Stimulated activated CD8-positive, alpha-beta memory T cell treated with anti-CD3 and anti-CD28 coated beads, Interleukin-4, amount 100 ng/mL, for 1 hour (primary cell): ENCODE measurements at regions not wholly inside any gene's neighbourhood (a gene's known extent, or its start where the extent isn't known, plus 50 kb on each side); places are given as distances from the start of the nearest gene placed in this dataset.

ENCODE experiments used
- DNase-seq, 2 donors: peaks; one replicate each; pipeline ENCODE4 v3.0.0-alpha.2; 2020; ENCODE audit warnings: low read depth in 2 of 2, low spot score in 1 of 2

DNA sequence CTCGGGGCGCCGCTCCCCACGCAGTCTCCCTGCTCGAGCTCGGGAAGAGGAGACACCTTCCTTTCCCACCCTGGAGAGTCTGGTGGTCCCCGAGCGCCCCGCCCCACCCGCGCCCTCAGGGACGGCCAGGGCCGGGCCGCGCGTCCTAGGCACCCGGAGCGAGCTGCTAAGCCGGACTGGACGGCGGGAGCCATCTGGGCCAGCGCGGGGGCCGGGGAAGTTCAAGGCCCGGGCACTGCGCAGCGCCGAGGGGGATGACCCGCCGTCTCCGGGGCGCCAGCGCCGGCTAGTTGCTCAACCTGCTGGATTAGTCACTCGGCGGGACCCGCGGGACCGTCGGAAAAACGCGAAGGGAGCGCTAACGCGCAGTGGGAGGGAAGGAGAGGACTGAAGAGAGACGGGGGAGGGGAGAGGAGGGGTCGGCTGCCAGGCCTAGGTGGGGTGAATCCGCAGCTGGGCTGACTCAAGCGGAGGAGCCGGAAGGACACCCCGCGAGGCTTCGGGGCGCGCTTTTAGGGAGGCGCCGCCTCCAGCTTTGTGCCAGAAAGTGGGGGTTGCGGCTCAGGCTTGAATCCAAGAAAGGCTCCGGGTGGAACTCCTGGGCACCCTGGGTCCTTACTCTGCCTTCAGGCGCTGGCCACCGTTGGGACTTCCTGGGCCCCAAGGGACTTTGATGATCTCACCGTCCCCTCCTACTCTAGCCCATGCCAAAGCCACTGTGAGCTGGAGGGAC lies 75.7 kb upstream of the FOXP4 start:
- DNase-seq = no peak

DNA sequence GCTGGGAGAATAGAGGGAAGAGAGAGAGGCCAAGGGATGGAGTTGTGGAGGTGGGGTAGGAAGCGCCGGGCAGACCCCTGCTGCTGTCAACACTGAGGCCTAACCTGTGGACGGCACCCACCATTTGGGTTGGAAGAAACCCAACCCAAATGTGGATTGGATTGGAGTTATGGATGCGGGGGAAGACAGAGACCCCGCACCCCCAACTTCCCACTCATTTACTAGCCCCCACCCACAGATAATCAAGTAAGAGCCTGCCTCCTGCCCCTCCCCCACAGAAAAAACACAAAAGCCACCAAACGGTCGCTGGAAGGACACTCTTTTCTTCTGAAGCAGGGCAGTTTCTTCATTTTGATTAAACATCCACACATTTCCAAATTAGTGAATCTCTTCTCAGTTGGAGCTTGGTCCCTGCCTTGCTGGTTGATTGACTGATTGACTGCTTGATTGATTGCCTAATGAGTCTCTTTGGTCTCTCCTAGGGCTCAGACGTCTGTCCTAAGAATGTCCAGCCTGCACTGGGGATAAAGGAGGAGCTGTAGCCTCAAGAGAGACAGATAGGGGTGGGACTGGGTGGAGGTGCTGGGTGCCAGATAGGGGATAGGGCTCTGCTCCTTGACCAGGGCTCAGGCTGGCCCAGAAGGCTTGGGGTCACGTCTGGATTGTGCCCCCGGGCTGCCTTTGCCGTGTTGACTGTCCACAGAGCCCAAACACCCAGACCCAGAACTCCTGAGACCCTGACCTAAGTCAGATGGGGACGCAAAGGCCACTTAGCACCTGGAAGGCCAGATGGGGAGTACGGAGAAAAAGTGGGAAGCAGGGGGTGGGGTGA lies 74.9 kb upstream of the FOXP4 start:
- DNase-seq = no peak

DNA sequence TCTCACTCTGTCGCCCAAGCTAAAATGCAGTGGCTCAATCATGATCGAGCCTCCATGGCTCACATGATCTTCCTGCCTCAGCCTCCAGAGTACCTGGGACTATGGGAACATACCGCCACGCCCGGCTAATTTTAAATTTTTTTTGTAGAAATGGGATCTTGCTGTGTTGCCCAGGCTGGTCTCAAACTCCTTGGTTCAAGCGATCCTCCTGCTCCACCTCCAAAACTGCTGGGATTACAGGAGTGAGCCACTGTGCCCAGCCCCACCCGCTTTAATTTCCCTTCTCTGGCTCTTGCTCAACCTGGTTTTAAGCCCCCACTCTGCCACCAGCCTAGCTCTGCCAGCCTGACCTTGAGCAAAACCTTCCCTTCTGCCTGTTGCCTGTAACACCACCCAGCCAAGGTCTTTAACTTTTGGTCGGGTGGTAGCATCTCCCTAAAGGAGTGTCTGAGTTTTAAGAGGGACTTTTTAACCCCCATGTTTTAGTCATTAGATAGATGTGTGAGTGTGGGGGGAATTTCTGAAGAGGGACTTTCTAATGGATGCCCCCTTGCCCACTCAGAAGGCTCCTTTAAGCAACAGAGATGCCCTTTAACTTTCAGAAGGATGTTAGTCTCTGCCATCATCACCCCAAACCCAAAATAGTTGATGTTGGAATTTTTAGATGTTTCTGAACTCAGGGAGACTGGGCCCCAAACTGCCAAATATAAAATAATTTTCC lies 71.8 kb upstream of the FOXP4 start:
- no peak for DNase-seq

DNA sequence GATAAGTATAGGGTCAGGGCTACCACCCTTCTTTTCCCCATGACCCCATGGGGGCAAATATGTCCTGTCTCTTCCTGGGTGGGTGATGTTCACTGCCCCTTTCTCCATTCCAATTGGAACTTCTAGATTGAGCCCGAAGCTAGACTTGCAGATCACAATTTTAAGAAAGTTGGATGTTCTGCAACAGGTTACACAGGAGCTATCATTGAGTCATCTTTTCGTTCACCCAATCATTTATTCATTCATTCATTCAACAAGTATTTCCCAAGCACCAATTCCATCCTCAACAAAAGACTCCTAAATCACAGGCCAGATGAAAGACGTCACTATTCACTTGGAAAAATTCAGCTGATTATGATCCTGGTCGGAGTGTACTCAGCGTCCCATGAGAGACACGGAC lies 71.0 kb upstream of the FOXP4 start:
- DNase-seq = no peak

DNA sequence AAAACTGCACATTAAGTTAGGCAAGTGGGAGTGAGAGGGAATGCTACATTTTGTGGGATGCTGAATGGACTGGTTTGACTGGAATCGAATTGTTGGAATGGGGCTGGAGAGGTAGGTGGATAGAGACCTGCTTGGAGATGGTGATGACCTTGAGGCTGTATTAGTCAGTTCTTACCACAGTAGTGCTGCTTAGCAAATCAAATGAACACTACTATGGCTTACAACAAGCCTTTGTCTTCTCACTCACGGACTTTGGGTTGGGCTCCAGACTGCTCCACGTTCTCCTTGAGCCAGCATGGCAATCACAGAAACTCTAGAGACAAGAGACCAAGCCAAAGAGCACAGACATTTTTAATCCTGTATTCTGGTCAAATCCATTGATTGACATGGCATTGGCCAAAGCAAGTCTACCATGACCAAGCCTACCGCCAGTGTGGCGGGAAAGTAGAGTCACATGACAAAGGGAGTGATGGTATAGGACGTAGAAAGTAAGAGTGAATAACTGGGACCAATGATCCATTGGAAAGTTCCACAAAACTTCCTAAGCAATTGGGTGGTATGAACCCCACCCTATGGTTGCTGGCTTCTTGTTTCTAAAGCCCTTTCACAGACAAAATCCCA lies 70.3 kb upstream of the FOXP4 start:
- no peak for DNase-seq

DNA sequence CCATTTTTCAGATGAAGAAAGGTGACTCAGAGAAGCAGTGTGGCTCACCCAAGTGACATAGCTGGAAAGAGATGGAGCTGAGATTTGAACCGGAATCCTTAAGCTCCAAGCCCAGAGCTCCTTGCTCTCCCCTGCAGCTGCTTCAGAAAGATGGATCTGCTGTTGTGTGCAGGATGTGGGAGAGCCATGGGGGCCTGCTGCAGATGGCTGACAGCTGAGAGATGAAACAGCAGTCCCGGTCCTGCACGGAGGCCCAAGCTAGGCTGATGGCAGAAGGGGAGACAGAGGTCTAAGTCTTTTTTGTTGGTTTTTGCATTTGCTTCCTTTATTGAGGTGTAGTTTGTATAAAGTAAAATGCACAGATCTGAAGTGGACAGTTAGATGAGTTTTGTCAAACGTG lies 69.8 kb upstream of the FOXP4 start:
- no peak for DNase-seq

DNA sequence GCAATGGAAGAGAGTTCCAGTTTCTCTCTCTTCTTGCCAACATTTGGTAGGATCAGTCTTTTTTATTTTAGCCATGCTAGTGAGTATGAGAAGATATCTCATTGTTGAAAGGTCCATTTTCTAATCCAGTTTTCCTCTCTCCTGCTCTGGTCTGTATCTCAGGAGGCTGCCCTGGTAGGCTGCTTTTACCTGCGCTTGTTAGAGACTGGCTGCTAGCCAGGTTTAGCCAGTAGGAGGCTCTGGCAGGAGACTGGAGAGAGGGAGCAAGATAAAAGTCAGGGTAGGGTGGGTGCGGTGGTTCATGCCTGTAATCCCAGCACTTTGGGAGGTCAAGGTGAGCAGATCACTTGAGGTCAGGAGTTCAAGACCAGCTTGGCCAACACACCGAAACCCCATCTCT lies 68.6 kb upstream of the FOXP4 start:
- DNase-seq = no peak

DNA sequence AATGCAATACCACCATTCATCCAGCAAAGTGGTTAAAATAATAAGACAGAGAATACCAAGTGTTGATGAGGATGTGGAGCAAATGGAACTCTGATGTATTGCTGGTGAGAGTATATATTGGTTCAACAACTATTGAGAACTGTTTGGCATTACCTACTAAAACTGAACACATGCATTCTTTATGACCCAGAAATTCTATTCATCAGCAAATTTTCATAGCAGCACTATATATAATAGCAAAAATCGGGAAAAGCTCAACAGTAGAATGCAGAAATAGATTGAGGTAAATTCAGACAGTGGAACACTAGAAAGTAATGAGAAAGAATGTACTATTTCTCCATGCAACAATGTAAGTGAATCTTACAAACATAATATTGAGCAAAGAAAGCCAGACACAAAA lies 62.2 kb upstream of the FOXP4 start:
- DNase-seq = no peak

DNA sequence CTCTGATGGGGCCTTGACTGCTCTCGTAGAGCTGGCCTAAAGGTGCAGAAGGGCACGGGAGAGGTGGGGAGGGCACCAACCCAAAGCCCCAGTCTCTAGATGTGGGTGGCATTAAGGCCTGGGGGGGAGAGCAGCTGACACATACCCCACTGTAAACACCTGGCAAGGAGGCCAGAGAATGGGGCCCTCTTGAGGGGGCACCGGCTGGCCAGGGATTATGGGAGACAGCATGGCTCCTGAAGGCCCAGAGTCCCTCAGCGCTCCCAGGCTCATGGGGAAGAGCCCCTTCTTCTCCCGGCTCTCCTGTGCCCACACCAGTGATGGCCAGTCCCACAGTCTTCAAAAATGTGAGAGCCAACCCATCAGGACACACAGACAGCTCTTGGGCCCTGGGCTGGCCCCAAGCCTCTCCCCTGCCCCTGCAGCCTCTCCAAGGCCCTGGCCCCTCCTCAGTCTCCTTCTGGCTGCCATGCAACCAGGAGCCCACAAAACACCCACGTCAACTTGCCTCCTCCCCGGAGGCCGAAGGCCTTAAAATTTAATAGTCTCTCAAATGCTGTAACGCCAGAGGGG lies 58.2 kb upstream of the FOXP4 start:
- DNase-seq = no peak

DNA sequence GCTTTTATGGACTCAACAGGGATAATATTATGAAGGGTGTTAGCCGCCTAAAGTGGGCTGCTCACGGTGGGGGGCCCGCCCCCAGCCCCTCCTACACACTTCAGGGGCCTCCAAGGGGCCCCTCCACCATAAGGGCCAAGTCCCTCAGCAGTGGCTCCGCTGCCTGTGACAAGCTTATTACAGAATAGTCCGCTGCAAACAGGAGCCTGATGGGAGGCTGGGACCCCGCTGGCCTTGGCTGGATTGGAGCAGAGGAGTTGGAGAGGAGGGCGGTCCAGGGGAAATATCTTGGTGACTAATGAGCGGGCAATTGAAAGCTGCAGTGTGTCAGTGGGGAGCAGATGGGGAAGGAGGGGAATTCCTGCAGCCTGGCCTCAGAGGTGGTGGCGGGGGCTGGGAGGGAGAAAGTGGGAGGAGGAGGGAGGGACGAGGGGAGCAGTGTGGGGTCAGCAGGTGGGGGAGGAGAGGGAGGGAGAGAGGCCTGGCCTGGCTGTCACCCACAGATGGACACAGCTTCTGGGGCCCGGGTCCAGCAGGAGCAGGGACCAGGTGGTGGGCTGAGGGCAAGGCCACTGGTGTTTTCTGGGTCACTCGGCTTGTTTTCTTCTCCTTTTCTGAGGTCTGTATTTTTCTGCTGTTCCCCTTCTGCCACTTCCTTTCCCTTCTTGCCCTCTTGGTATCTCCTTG lies 57.6 kb upstream of the FOXP4 start:
- no peak for DNase-seq

DNA sequence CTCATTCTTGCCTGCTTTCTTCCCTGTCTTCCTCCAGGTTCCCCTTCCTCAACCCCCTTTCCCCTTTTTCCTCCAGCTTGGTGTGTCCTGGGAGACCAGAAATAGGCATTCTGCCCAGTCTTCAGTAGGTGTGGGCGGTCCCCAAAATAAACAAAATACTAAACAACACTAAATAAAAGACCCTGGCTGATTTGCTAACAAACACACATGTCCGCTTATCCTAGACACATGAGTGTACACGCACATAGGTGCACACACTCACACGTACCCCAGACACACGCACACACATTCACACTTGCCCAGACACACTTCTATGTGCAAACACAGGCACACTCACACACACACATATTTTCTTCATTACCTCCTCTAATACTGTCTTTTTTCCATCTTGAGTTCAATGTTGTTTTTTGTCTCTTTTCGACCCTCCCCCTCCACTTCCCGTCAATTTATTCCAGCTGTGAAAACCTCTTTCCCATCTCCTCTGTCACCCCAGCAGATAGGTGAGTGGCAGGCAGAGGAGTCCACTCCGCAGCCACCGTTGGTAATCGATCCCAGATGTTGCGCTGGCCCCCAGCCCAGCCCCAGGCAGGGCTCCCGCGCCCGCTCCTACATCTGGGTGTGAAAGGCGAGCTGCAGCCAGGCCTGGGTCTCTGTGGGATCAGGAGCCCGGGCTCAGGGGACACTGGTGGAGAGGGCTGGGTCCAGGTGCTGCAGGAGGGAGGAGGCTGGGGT lies 56.9 kb upstream of the FOXP4 start:
- DNase-seq = no peak

DNA sequence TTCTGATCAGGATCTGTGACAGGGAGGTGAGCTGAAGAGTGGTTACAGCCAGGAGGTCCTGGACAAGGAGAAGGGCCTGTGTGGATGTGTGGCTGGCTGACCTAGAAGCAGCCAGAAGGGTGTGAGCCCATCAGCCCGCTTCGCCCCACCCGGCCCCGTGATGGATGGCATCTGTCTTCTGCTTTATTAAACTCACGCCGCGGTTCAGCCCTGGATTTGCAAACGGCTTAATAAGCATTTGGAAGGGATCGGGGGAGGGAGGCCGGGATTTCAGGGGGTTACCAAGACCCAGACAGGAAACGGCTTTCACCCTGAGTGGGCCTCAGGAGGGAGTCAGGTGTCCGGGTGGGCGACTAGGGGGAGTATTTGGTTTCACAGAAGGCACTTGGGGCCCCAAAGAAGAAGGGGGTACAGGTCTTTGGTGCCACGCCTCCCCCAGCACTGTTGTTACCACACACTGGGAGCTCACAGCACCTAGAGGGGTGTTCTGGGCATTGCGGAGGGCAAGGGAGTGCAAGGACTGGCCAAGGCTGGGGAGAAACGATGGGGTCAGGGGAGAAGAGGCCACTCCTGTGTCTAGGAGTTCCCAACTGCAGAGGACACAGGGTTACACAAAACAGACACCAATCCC lies 53.8 kb upstream of the FOXP4 start:
- no peak for DNase-seq

DNA sequence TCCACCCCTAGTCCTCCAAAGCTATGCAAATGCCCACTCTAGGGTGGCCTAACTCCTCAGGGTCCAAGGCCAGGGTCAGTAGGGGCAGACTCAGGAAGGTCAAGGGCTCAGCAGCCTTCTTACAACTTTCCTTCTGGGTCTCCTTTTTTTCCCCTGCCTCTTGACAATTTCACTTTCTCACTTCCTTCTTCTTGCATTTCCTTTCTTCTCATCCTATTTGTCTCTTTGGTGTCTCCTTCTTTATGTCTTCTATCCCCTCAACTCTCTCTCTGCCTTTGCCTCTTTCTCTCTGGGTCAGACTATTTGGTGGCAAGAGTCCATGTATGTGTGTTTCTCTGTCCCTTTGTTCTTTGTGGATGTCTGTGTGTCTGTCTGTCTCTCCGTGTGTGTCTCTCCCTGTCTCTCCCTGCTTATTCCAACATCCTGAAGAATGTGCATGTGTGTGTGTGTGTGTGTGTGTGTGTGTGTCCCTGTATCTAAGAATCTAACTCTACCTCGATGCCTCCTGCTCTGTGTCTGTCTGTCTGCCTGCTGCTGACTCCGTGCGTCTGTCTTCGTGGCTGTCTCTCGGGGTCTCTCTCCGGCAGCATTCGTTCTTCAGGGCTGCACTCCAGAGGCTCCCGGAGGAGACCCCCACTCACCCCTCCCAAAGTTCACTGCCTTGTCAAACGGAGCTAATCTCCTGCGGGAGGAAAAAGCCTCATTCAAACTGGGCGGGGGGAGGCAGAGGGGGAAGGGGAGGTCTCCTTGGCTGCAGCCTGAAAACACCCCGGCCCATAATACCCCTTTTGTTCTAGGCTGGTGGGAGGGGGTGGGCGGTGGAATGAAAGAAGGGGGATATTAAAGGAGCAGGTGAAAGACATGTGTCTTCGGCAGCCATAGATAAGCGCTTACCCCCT lies 51.7 kb upstream of the FOXP4 start:
- DNase-seq = no peak
